NCI-H1694 treated with DMSO at 0.1 percent for 48 hours (cell line): ENCODE measurements at regions not wholly inside any gene's neighbourhood (a gene's known extent, or its start where the extent isn't known, plus 50 kb on each side); places are given as distances from the start of the nearest gene placed in this dataset.
"Not testable (repeated sequence)": the region's sequence is repeated elsewhere in the genome, so short reads cannot be mapped to it uniquely, and the experiment has no call there.

Experiments used
- DNase-seq: peaks from one replicate; lab custom pipeline; 2025; lab: John Stamatoyannopoulos, UW

GRCh38 chr2:34193164-34193563 is 594.1 kb upstream of the FAM98A start:
- no peak for DNase-seq

- no peak for DNase-seq
These were observed 589.6 kb upstream of the FAM98A start for GRCh38 chr2:34188464-34189303.

GRCh38 chr2:34179511-34179910 is 580.4 kb upstream of the FAM98A start:
- DNase-seq = no peak

GRCh38 chr2:34178482-34178881 is 579.4 kb upstream of the FAM98A start:
- no peak for DNase-seq

- no peak for DNase-seq
These were observed 577.6 kb upstream of the FAM98A start for GRCh38 chr2:34176693-34177092.

- DNase-seq = no peak
These were observed 575.4 kb upstream of the FAM98A start for GRCh38 chr2:34174506-34174905.

GRCh38 chr2:34162231-34162630 is 563.1 kb upstream of the FAM98A start:
- no peak for DNase-seq

GRCh38 chr2:34161549-34161948 is 562.5 kb upstream of the FAM98A start:
- DNase-seq = no peak

- no peak for DNase-seq
These were observed 560.8 kb upstream of the FAM98A start for GRCh38 chr2:34159901-34160300.

- DNase-seq = no peak
These were observed 554.4 kb upstream of the FAM98A start for GRCh38 chr2:34153484-34153883.

GRCh38 chr2:34147780-34148179 is 548.7 kb upstream of the FAM98A start:
- no peak for DNase-seq

GRCh38 chr2:34143149-34143548 is 544.0 kb upstream of the FAM98A start:
- no peak for DNase-seq

GRCh38 chr2:34142531-34143008 is 543.5 kb upstream of the FAM98A start:
- DNase-seq = not testable (repeated sequence)

- not testable (repeated sequence) for DNase-seq
These were observed 534.0 kb upstream of the FAM98A start for GRCh38 chr2:34133065-34133464.

GRCh38 chr2:34126279-34126678 is 527.2 kb upstream of the FAM98A start:
- DNase-seq = no peak

GRCh38 chr2:34123996-34124785 is 525.1 kb upstream of the FAM98A start:
- DNase-seq = no peak

- no peak for DNase-seq
These were observed 522.0 kb upstream of the FAM98A start for GRCh38 chr2:34121076-34121475.

GRCh38 chr2:34115076-34115475 is 516.0 kb upstream of the FAM98A start:
- no peak for DNase-seq

- no peak for DNase-seq
These were observed 513.1 kb upstream of the FAM98A start for GRCh38 chr2:34112161-34112560.

GRCh38 chr2:34110392-34110791 is 511.3 kb upstream of the FAM98A start:
- DNase-seq = no peak

- no peak for DNase-seq
These were observed 508.7 kb upstream of the FAM98A start for GRCh38 chr2:34107811-34108210.

- DNase-seq = no peak
These were observed 506.1 kb upstream of the FAM98A start for GRCh38 chr2:34105006-34105767.
